IPS-11a (cell line): ENCODE measurements at regions not wholly inside any gene's neighbourhood (a gene's known extent, or its start where the extent isn't known, plus 50 kb on each side); places are given as distances from the start of the nearest gene placed in this dataset.

Source experiments
- H3K4me3 ChIP-seq: one replicate; pipeline ENCODE4 v1.5.1; 2013; ENCODE audit warnings: low read depth, low read length, control low read depth

- no peak overlapping the region for H3K4me3 ChIP-seq
Observed at GRCh38 chr5:24750355-24750754, 105.6 kb upstream of the CDH10 start.

GRCh38 chr5:24749701-24750100, 104.9 kb upstream of the CDH10 start:
- H3K4me3 ChIP-seq = no peak overlapping the region

DNA sequence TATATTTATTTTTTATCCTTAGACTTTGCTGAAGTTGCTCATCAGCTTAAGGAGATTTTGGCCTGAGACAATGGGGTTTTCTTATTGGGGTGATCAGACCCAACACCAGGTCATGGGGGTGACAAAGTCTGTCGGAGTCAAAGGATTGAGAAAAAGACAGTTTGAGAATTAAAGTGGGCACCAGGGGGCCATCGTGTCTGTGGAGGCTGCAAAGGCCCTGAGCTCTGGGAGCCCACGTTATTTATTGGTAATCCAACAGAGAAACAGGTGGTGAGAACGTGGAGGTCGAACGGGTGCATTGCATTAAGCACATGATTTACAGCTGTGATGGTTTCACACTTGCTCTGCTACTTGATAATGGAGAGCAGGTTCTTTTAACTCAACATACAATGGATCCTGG, 102.5 kb upstream of the CDH10 start:
- H3K4me3 ChIP-seq = no peak overlapping the region

DNA sequence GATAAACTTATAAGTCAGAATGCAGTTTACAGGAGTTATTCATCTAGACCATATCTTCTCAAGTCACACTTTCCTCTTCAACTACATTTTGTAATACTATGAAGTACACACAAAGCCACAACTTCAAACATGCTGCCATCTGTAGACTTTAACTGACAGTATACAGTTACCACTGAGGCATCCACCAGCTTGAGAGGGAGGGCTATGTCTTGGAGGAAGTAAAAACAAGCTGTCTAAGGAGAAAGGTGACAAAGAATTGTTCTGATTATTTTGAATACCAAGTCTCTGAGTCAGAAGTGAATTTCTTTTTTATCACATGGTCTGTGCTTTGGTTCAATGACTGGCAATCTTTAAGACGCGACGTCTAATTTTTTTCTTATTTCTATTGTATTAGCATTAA, 97.6 kb upstream of the CDH10 start:
- H3K4me3 ChIP-seq = no peak overlapping the region

GRCh38 chr5:24737163-24737562, 92.4 kb upstream of the CDH10 start:
- no peak overlapping the region for H3K4me3 ChIP-seq

DNA sequence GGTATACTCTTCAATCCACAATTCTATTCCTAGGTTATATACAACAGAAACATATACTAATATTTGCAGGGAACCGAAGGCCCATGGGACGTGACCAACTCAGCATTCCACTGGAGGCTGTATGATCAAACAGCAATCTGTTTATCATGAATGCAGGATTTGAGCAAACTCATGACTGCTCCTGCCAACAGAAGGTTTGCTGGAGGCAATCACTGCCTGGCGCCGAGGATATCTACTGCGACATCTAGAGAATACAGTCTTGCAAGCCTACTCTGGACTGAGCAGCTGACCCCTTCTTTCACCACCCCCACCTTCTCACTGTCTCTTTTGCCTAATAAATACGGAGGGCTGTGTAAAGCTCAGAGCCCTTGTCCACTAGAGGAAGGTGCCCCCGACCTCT, 90.5 kb upstream of the CDH10 start:
- no peak overlapping the region for H3K4me3 ChIP-seq

- no peak overlapping the region for H3K4me3 ChIP-seq
Observed at GRCh38 chr5:24732184-24732583, 87.4 kb upstream of the CDH10 start.

DNA sequence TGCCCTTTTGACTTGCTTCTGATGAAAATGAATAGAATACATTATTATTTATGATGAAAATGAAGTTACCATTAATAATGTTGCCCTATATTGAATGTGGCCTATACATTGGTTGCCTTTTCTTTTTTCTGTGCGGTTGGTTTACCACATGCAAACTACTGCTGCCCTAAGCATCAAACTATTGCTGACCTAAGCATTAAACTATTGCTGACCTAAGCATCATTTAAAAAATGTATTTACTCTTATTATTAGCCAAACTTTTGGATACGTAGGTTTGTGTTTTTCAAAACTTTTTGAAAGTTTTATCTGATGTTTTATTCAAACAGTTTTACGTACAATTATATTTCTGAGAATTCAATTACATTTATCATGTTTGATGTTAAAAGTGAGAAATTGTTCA, 76.0 kb upstream of the CDH10 start:
- H3K4me3 ChIP-seq = no peak overlapping the region

DNA sequence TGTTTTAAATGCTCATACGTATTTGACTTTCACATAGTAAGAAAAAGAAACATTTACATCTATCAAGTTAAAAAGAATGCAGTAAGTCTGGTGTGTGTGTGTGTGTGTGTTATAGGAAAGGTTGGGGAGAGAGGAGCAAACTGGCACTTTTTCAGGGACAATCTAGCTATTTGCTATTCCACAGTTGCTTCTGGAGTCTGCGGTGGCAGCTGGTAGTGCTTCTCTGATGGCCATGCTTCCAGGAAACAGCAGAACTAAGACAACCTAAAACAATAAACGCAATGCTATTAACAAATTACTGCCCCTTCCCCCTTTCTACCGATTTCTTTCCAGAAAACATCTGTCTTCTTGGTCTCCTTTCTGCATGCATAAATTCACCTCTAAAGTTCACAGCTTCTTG, 70.0 kb upstream of the CDH10 start:
- no peak overlapping the region for H3K4me3 ChIP-seq

- H3K4me3 ChIP-seq = no peak overlapping the region
Observed at GRCh38 chr5:24712947-24713346, 68.2 kb upstream of the CDH10 start.

- no peak overlapping the region for H3K4me3 ChIP-seq
Observed at GRCh38 chr5:24712047-24712446, 67.3 kb upstream of the CDH10 start.

DNA sequence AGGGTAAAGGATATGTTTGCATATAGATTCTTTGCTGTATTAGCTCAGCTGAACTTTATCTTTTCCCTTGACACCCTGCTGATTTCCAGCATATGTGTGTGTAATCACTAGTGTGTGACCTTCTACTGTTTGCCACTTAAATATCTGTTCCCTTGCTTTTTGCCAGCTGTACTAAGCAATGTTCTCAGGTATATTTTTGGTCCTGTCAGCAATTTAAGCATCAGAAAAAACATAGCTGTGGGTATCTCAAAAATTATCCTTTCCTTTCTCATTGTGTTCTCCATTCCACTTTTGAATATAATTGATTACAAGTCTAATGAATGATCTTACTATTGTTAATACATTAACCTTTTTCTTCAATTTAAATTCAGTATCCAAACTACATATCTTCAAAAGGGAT, 59.2 kb upstream of the CDH10 start:
- H3K4me3 ChIP-seq = no peak overlapping the region
